SK-N-SH (cell line): ENCODE measurements at regions not wholly inside any gene's neighbourhood (a gene's known extent, or its start where the extent isn't known, plus 50 kb on each side); places are given as distances from the start of the nearest gene placed in this dataset.

Experiments used
- CTCF ChIP-seq: fragments of 200-600 bp; sonication (generic); IDR thresholded peaks from 2 replicates; pipeline ENCODE4 v1.6.1; 2017; ENCODE audit warnings: antibody characterized with exemption, mild to moderate bottlenecking, moderate library complexity
- EZH2phosphoT487 ChIP-seq: fragments of 200-600 bp; sonication (generic); IDR thresholded peaks from 2 replicates; pipeline ENCODE4 v1.6.1; 2017; ENCODE audit warnings: low read depth, mixed run types, mild to moderate bottlenecking, antibody characterized with exemption, moderate library complexity, borderline replicate concordance
- FOSL2 ChIP-seq: IDR thresholded peaks from 2 replicates; pipeline ENCODE4 v1.4.0; 2012; ENCODE audit warnings: low read depth, mild to moderate bottlenecking, moderate library complexity, borderline replicate concordance
- FOXM1 ChIP-seq: IDR thresholded peaks from 2 replicates; pipeline ENCODE4 v1.4.0; 2012; ENCODE audit warnings: low read depth, mild to moderate bottlenecking
- JUND ChIP-seq: IDR thresholded peaks from 2 replicates; pipeline ENCODE4 v1.4.0; 2012
- MAX ChIP-seq: IDR thresholded peaks from 2 replicates; pipeline ENCODE4 v1.4.0; 2012; ENCODE audit warnings: low read depth
- NFIC ChIP-seq: IDR thresholded peaks from 2 replicates; pipeline ENCODE4 v1.4.0; 2012; ENCODE audit warnings: borderline replicate concordance
- NRF1 ChIP-seq: IDR thresholded peaks from 2 replicates; pipeline ENCODE4 v1.6.1; 2012; ENCODE audit warnings: low read depth, mild to moderate bottlenecking, low read length
- POLR2AphosphoS5 ChIP-seq: IDR thresholded peaks from 2 replicates; pipeline ENCODE4 v1.6.1; 2012; ENCODE audit warnings: low read depth, low read length
- RXRA ChIP-seq: IDR thresholded peaks from 2 replicates; pipeline ENCODE4 v1.4.0; 2012; ENCODE audit warnings: low read depth, mild to moderate bottlenecking, borderline replicate concordance
- TAF1 ChIP-seq: IDR thresholded peaks from 2 replicates; pipeline ENCODE4 v1.6.1; 2012; ENCODE audit warnings: low read depth, mild to moderate bottlenecking, low read length, moderate library complexity, borderline replicate concordance
- TEAD4 ChIP-seq: IDR thresholded peaks from 2 replicates; pipeline ENCODE4 v1.4.0; 2012; ENCODE audit warnings: mild to moderate bottlenecking, borderline replicate concordance; ENCODE audit not compliant: insufficient read depth
- USF2 ChIP-seq: fragments of 150-350 bp; IDR thresholded peaks from 2 replicates; pipeline ENCODE4 v1.6.1; 2017; ENCODE audit warnings: antibody characterized with exemption, low read length, low read depth, borderline replicate concordance
- YY1 ChIP-seq: IDR thresholded peaks from 2 replicates; pipeline ENCODE4 v1.4.0; 2012; ENCODE audit warnings: low read depth, mild to moderate bottlenecking

- peak; percentile 98 for TF ChIP-seq POLR2AphosphoS5
- TF ChIP-seq RXRA, result no peak
- no peak for TF ChIP-seq CTCF
- TF ChIP-seq NRF1, result no peak
- TF ChIP-seq MAX, result 0 out of 2 replicates have a peak, but pooled peaks have one; percentile 25
- no peak for TF ChIP-seq FOSL2
- TF ChIP-seq TAF1, result peak; percentile 78; the same call in 1 of the 2 replicates
- TF ChIP-seq TEAD4, result no peak
- no peak for TF ChIP-seq USF2
- no peak for TF ChIP-seq JUND
- TF ChIP-seq NFIC, result no peak
- no peak for TF ChIP-seq FOXM1
- no peak for TF ChIP-seq YY1
- no peak for TF ChIP-seq EZH2phosphoT487
Observed at GRCh38 chr17:6940186-6940649, 55.6 kb upstream of the ALOX12 start.
